Gastrocnemius medialis (tissue), 4 donors: ENCODE measurements at regions not wholly inside any gene's neighbourhood (a gene's known extent, or its start where the extent isn't known, plus 50 kb on each side); places are given as distances from the start of the nearest gene placed in this dataset.
"Not testable (repeated sequence)": the region's sequence is repeated elsewhere in the genome, so short reads cannot be mapped to it uniquely, and the experiment has no call there.

Source experiments
- ATAC-seq, 2 donors: fragments of 150-250 bp; one replicate each; pipeline ENCODE4 v1.9.1; 2016
- DNase-seq, 2 donors: peaks; one replicate each; pipeline ENCODE4 v3.0.0-alpha.2; 2019
- H3K27ac ChIP-seq, 4 donors: fragments of 200-600 bp; sonication (generic); 1 replicate in 1 of 4; 2 replicates in 3 of 4; pipeline ENCODE4 v1.5.1; 2016 to 2018; ENCODE audit warnings: mild to moderate bottlenecking in 2 of 4, moderate library complexity in 1 of 4
- H3K27me3 ChIP-seq, 3 donors: fragments of 200-600 bp; sonication (generic) in 2 of 3; 1 replicate in 1 of 3; 2 replicates in 2 of 3; pipeline versions ENCODE4 v1.5.1 to v1.6.0; 2016 to 2019; ENCODE audit warnings: mild to moderate bottlenecking in 1 of 3, moderate library complexity in 1 of 3
- H3K36me3 ChIP-seq, 2 donors: fragments of 200-600 bp; sonication (generic) in 1 of 2; one replicate each; pipeline ENCODE4 v1.5.1; 2017 to 2018
- H3K4me1 ChIP-seq, 2 donors: fragments of 200-600 bp; sonication (generic) in 1 of 2; one replicate each; pipeline ENCODE4 v1.5.1; 2016 to 2017; ENCODE audit warnings: mild to moderate bottlenecking in 2 of 2
- H3K4me3 ChIP-seq, 4 donors: fragments of 200-600 bp; sonication (generic) in 3 of 4; 1 replicate in 1 of 4; 2 replicates in 3 of 4; pipeline ENCODE4 v1.5.1; 2016 to 2019; ENCODE audit warnings: mild to moderate bottlenecking in 2 of 4
- H3K9me3 ChIP-seq, 3 donors: fragments of 200-600 bp; sonication (generic) in 2 of 3; 1 replicate in 1 of 3; 2 replicates in 2 of 3; pipeline ENCODE4 v1.5.1; 2016 to 2019
- POLR2A ChIP-seq, 2 donors: fragments of 450-650 bp; IDR thresholded peaks; one replicate each; pipeline ENCODE4 v1.6.1; 2017; ENCODE audit warnings: antibody characterized with exemption in 2 of 2, mild to moderate bottlenecking in 2 of 2, moderate library complexity in 2 of 2
- in situ Hi-C, 4 donors: fragments of 200-750 bp; cut with MboI; loops; one replicate each; pipeline versions ENCODE4 v1.15.0 to v1.8.0; 2017; ENCODE audit warnings: low sequenced_read_pairs in 4 of 4
- intact Hi-C: fragments of 100-400 bp; cut with DNase I; formaldehyde crosslinking; loops from one replicate; pipeline ENCODE4 v1.15.1; 2023; ENCODE audit warnings: low total_unique reads
- TF ChIP-seq, protein P1 (sequence below), 5 experiments: fragments of 450-650 bp in 3 of 5; fragments of 200-600 bp in 2 of 5; sonication (generic) in 2 of 5; IDR thresholded peaks in 4 of 5; conservative IDR thresholded peaks in 1 of 5; 1 replicate in 4 of 5; 2 replicates in 1 of 5; pipeline ENCODE4 v1.5.1; 2016 to 2019; ENCODE audit warnings: antibody characterized with exemption in 5 of 5, mild to moderate bottlenecking in 3 of 5, moderate library complexity in 3 of 5

- in situ Hi-C loops = no loop called here
- DNase-seq (no peak), ATAC-seq (no peak)
- Histone ChIP-seq H3K27ac (no peak overlapping the region), H3K36me3 (no peaks in the 10 kb centered on the region), H3K4me3 (no peak overlapping the region), H3K4me1 (no peaks in the 10 kb centered on the region), H3K27me3 (no peaks in the 10 kb centered on the region), H3K9me3 (no peaks in the 10 kb centered on the region)
- TF ChIP-seq, protein P1, sequence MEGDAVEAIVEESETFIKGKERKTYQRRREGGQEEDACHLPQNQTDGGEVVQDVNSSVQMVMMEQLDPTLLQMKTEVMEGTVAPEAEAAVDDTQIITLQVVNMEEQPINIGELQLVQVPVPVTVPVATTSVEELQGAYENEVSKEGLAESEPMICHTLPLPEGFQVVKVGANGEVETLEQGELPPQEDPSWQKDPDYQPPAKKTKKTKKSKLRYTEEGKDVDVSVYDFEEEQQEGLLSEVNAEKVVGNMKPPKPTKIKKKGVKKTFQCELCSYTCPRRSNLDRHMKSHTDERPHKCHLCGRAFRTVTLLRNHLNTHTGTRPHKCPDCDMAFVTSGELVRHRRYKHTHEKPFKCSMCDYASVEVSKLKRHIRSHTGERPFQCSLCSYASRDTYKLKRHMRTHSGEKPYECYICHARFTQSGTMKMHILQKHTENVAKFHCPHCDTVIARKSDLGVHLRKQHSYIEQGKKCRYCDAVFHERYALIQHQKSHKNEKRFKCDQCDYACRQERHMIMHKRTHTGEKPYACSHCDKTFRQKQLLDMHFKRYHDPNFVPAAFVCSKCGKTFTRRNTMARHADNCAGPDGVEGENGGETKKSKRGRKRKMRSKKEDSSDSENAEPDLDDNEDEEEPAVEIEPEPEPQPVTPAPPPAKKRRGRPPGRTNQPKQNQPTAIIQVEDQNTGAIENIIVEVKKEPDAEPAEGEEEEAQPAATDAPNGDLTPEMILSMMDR (IDR thresholded peaks at IDR 0.05 in 4 of 5, conservative IDR thresholded peaks at IDR 0.05 in 1 of 5) = no peak
- no peak for TF ChIP-seq POLR2A (IDR thresholded peaks at IDR 0.05)
- intact Hi-C loops = no loop called here
Observed at GRCh38 chr3:84680700-84681099, 278.1 kb upstream of the CADM2 start.

DNA sequence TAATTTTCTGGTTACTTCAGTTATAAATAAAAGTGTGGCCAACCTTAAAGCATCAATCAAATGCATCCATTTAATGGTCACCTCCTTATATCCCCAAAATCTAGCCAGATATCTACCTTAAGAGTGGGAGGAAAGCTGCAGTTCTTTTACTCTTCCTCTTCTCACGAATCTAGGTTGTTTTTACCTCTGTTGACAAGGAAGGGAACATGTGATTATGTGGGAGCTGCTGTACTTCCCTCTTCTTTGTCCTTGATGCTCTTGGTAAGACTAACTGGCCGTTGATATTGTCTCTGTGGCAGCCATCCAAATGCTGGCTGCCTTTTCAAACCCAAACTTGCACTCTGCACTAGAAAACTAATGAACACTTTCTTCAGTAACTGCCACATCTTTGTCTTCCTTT lies 275.3 kb upstream of the CADM2 start:
- in situ Hi-C loops (no loop called here), intact Hi-C loops (no loop called here)
- Histone ChIP-seq H3K36me3 (no peaks in the 10 kb centered on the region), H3K4me3 (no peak overlapping the region), H3K4me1 (no peaks in the 10 kb centered on the region), H3K27ac (no peak overlapping the region), H3K27me3 (no peaks in the 10 kb centered on the region), H3K9me3 (no peaks in the 10 kb centered on the region)
- DNase-seq = no peak
- ATAC-seq = no peak
- TF ChIP-seq POLR2A (IDR thresholded peaks at IDR 0.05) = no peak
- TF ChIP-seq, protein P1 (IDR thresholded peaks at IDR 0.05 in 4 of 5, conservative IDR thresholded peaks at IDR 0.05 in 1 of 5) = no peak

- TF ChIP-seq, protein P1 (IDR thresholded peaks at IDR 0.05 in 4 of 5, conservative IDR thresholded peaks at IDR 0.05 in 1 of 5) = no peak
- Histone ChIP-seq H3K9me3 (no peaks in the 10 kb centered on the region), H3K36me3 (no peaks in the 10 kb centered on the region), H3K27me3 (no peaks in the 10 kb centered on the region), H3K27ac (no peak overlapping the region), H3K4me3 (no peak overlapping the region), H3K4me1 (no peaks in the 10 kb centered on the region)
- in situ Hi-C loops = no loop called here
- DNase-seq (no peak), ATAC-seq (no peak)
- intact Hi-C loops = no loop called here
Observed at GRCh38 chr3:84685467-84685866, 273.3 kb upstream of the CADM2 start.

DNA sequence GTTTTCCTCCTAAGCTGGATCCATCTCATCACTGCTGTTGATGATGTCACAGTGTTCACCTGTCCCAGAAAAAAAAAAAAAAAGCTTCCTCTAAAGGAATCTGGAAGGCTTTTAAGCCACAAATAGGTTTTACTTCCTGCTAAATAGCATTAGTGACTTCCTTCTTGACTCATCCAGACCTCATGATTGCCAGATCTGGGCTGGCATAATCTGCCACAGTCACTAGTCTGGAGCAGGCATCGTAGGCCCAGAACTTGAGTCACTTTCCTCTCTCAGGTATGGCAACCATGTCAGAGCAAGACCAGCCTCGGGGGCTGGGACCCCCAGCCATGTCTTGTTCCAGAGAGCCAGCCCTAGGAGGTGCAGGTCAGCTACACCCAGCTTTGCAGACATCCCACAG lies 266.5 kb upstream of the CADM2 start:
- H3K9me3 ChIP-seq = no peaks in the 10 kb centered on the region
- no peak overlapping the region for H3K27ac ChIP-seq
- no peak for ATAC-seq
- no peaks in the 10 kb centered on the region for H3K36me3 ChIP-seq
- DNase-seq = no peak
- no peak overlapping the region for H3K4me3 ChIP-seq
- intact Hi-C loops (no loop called here), in situ Hi-C loops (no loop called here)
- TF ChIP-seq, protein P1 (IDR thresholded peaks at IDR 0.05 in 4 of 5, conservative IDR thresholded peaks at IDR 0.05 in 1 of 5) = no peak
- no peak for TF ChIP-seq POLR2A (IDR thresholded peaks at IDR 0.05)
- H3K4me1 ChIP-seq = no peaks in the 10 kb centered on the region
- no peaks in the 10 kb centered on the region for H3K27me3 ChIP-seq

- intact Hi-C loops, H3K27me3 ChIP-seq, H3K9me3 ChIP-seq, DNase-seq, H3K4me3 ChIP-seq, in situ Hi-C loops, H3K4me1 ChIP-seq, H3K36me3 ChIP-seq, H3K27ac ChIP-seq, ATAC-seq: not testable (repeated sequence)
Observed at GRCh38 chr3:84710288-84710687, 248.5 kb upstream of the CADM2 start.
